H1 (cell line): ENCODE measurements at regions not wholly inside any gene's neighbourhood (a gene's known extent, or its start where the extent isn't known, plus 50 kb on each side); places are given as distances from the start of the nearest gene placed in this dataset.

Source experiments
- CTCF ChIA-PET: fragments of 300-600 bp; sonication (Branson Sonifier 250); formaldehyde crosslinking; loops from one replicate; lab custom pipeline; 2021; ENCODE audit not compliant: partially characterized antibody; lab: Charles Lee
- POLR2A ChIA-PET: fragments of 300-600 bp; sonication (Branson Sonifier 250); formaldehyde crosslinking; loops from one replicate; lab custom pipeline; 2021; ENCODE audit warnings: inconsistent platforms; ENCODE audit not compliant: partially characterized antibody; lab: Charles Lee
- DNase-seq, 2 experiments: peaks; one replicate each; pipeline versions ENCODE4 v3.0.0 to v3.0.0-alpha.2; 2010 to 2022; ENCODE audit warnings: low spot score in 2 of 2, low read depth in 1 of 2, mixed read lengths in 1 of 2
- FAIRE-seq: peaks from 2 replicates; lab custom pipeline; 2011; peaks lifted over from hg19 to GRCh38; lab: Jason Lieb, UNC
- H2AFZ ChIP-seq: 2 replicates; pipeline ENCODE4 v1.8.1; 2012; ENCODE audit warnings: low read length, inconsistent platforms
- H2AK5ac ChIP-seq: 2 replicates; pipeline ENCODE4 v1.6.1; 2013; ENCODE audit warnings: low read depth, low read length
- H2BK120ac ChIP-seq: replicated peaks from 2 replicates; pipeline ENCODE3; 2013; ENCODE audit warnings: low read depth, low read length, inconsistent platforms
- H2BK12ac ChIP-seq: 2 replicates; pipeline ENCODE4 v1.6.1; 2013; ENCODE audit warnings: low read depth, low read length
- H2BK15ac ChIP-seq: 2 replicates; pipeline ENCODE4 v1.6.1; 2013; ENCODE audit warnings: low read length
- H2BK20ac ChIP-seq: 2 replicates; pipeline ENCODE4 v1.6.1; 2013; ENCODE audit warnings: low read length
- H2BK5ac ChIP-seq: 2 replicates; pipeline ENCODE4 v1.6.1; 2013; ENCODE audit warnings: low read depth, low read length
- H3K14ac ChIP-seq: 2 replicates; pipeline ENCODE4 v1.6.1; 2013; ENCODE audit warnings: inconsistent platforms; ENCODE audit not compliant: insufficient read length
- H3K18ac ChIP-seq: 2 replicates; pipeline ENCODE4 v1.6.1; 2013; ENCODE audit warnings: low read length; ENCODE audit errors: extremely low read depth
- H3K23ac ChIP-seq: 2 replicates; pipeline ENCODE4 v1.6.1; 2013; ENCODE audit warnings: inconsistent platforms; ENCODE audit not compliant: insufficient read length
- H3K23me2 ChIP-seq: 2 replicates; pipeline ENCODE4 v1.6.1; 2013; ENCODE audit warnings: low read depth, low read length
- H3K27ac ChIP-seq: 2 replicates; pipeline ENCODE4 v1.6.1; 2011; ENCODE audit warnings: low read depth, low read length, inconsistent platforms
- H3K27me3 ChIP-seq, 4 experiments: replicated peaks in 1 of 4; 1 replicate in 1 of 4; 2 replicates in 3 of 4; pipeline versions ENCODE4 v1.6.1 to v1.8.1; 2011 to 2013; ENCODE audit warnings: low read length in 3 of 4, mild to moderate bottlenecking in 3 of 4, inconsistent platforms in 2 of 4, mixed read lengths in 2 of 4, moderate library complexity in 1 of 4; ENCODE audit not compliant: control insufficient read depth in 3 of 4, insufficient read depth in 3 of 4; ENCODE audit errors: extremely low read depth in 1 of 4
- H3K36me3 ChIP-seq, 4 experiments: 2 replicates each; pipeline versions ENCODE4 v1.6.1 to v1.8.1; 2011 to 2013; ENCODE audit warnings: mild to moderate bottlenecking in 4 of 4, low read length in 3 of 4, moderate library complexity in 2 of 4, control low read depth in 1 of 4, inconsistent platforms in 1 of 4; ENCODE audit not compliant: insufficient read depth in 4 of 4, control insufficient read depth in 2 of 4
- H3K4ac ChIP-seq: replicated peaks from 2 replicates; pipeline ENCODE3; 2013; ENCODE audit warnings: low read length, low read depth, mixed read lengths, inconsistent platforms; ENCODE audit not compliant: insufficient read length
- H3K4me1 ChIP-seq, 4 experiments: replicated peaks in 1 of 4; 1 replicate in 1 of 4; 2 replicates in 3 of 4; pipeline versions ENCODE4 v1.6.1 to v1.8.1; 2011 to 2013; ENCODE audit warnings: low read length in 3 of 4, inconsistent platforms in 2 of 4, mixed read lengths in 1 of 4; ENCODE audit not compliant: insufficient read depth in 4 of 4, control insufficient read depth in 3 of 4
- H3K4me2 ChIP-seq, 2 experiments: 2 replicates each; pipeline versions ENCODE4 v1.6.1 to v1.8.1; 2011 to 2013; ENCODE audit warnings: low read depth in 2 of 2, low read length in 2 of 2, control low read depth in 1 of 2, inconsistent platforms in 1 of 2, mild to moderate bottlenecking in 1 of 2; ENCODE audit not compliant: insufficient read depth in 1 of 2
- H3K4me3 ChIP-seq, 4 experiments: fragments of 200-600, 300-600 bp in 1 of 4; sonication (generic), shearing (Covaris generic), sonication (Bioruptor Twin) in 1 of 4; 2 replicates each; pipeline versions ENCODE4 v1.5.1 to v1.8.1; 2011 to 2016; ENCODE audit warnings: low read length in 4 of 4, low read depth in 3 of 4, control low read depth in 2 of 4, inconsistent platforms in 2 of 4, mild to moderate bottlenecking in 2 of 4, mixed read lengths in 1 of 4, moderate library complexity in 1 of 4; ENCODE audit not compliant: insufficient read depth in 2 of 4; ENCODE audit errors: extremely low read depth in 1 of 4
- H3K56ac ChIP-seq: replicated peaks from 2 replicates; pipeline ENCODE3; 2013; ENCODE audit warnings: low read depth, mild to moderate bottlenecking, mixed read lengths, low read length, inconsistent platforms; ENCODE audit not compliant: insufficient read length
- H3K79me1 ChIP-seq: 2 replicates; pipeline ENCODE4 v1.6.1; 2013; ENCODE audit warnings: low read depth, low read length, control low read depth
- H3K79me2 ChIP-seq, 2 experiments: 2 replicates each; pipeline versions ENCODE4 v1.6.1 to v1.8.1; 2012 to 2013; ENCODE audit warnings: low read length in 2 of 2, mild to moderate bottlenecking in 2 of 2, inconsistent platforms in 1 of 2; ENCODE audit not compliant: insufficient read depth in 2 of 2, control insufficient read depth in 1 of 2
- H3K9ac ChIP-seq, 4 experiments: replicated peaks in 1 of 4; 1 replicate in 1 of 4; 2 replicates in 3 of 4; pipeline versions ENCODE4 v1.6.1 to v1.8.1; 2011 to 2013; ENCODE audit warnings: low read depth in 3 of 4, low read length in 3 of 4, control low read depth in 2 of 4, mild to moderate bottlenecking in 2 of 4, moderate library complexity in 2 of 4, inconsistent platforms in 1 of 4; ENCODE audit errors: extremely low read depth in 1 of 4
- H3K9me3 ChIP-seq, 2 experiments: 2 replicates each; pipeline versions ENCODE4 v1.6.1 to v1.8.1; 2012 to 2013; ENCODE audit warnings: mild to moderate bottlenecking in 2 of 2, moderate library complexity in 2 of 2, control low read depth in 1 of 2, inconsistent platforms in 1 of 2, low read depth in 1 of 2, low read length in 1 of 2, mixed read lengths in 1 of 2; ENCODE audit not compliant: insufficient read depth in 2 of 2
- H4K20me1 ChIP-seq, 2 experiments: replicated peaks in 1 of 2; 2 replicates each; pipeline versions ENCODE3 to v1.8.1; 2011 to 2013; ENCODE audit warnings: inconsistent platforms in 2 of 2, low read length in 2 of 2, mild to moderate bottlenecking in 1 of 2; ENCODE audit not compliant: insufficient read depth in 2 of 2, control insufficient read depth in 1 of 2
- H4K5ac ChIP-seq: 2 replicates; pipeline ENCODE4 v1.6.1; 2013; ENCODE audit warnings: low read length, low read depth, mixed read lengths, inconsistent platforms; ENCODE audit not compliant: insufficient read length
- H4K8ac ChIP-seq: 2 replicates; pipeline ENCODE4 v1.8.0; 2013; ENCODE audit warnings: mild to moderate bottlenecking, moderate library complexity, low read length, inconsistent platforms; ENCODE audit not compliant: insufficient read depth; ENCODE audit errors: extremely low read depth
- H4K91ac ChIP-seq: replicated peaks from 2 replicates; pipeline ENCODE3; 2013; ENCODE audit warnings: low read length, mixed read lengths, inconsistent platforms; ENCODE audit not compliant: insufficient read length
- CHD1 ChIP-seq: IDR thresholded peaks from 2 replicates; pipeline ENCODE4 v1.6.1; 2012; ENCODE audit warnings: low read depth, low read length, improper control_type of control experiment
- CHD2 ChIP-seq: IDR thresholded peaks from 2 replicates; pipeline ENCODE4 v1.6.1; 2012; ENCODE audit warnings: low read length, improper control_type of control experiment
- E2F6 ChIP-seq: IDR thresholded peaks from 2 replicates; pipeline ENCODE4 v1.6.1; 2012; ENCODE audit warnings: inconsistent platforms
- FOSL1 ChIP-seq: IDR thresholded peaks from 2 replicates; pipeline ENCODE4 v1.6.1; 2011; ENCODE audit warnings: mild to moderate bottlenecking, low read depth, low read length, moderate library complexity; ENCODE audit not compliant: insufficient read depth
- JUN ChIP-seq: IDR thresholded peaks from 2 replicates; pipeline ENCODE4 v1.6.1; 2011; ENCODE audit warnings: low read depth, mild to moderate bottlenecking, improper control_type of control experiment, low read length
- MAFK ChIP-seq: IDR thresholded peaks from 2 replicates; pipeline ENCODE4 v1.6.1; 2012; ENCODE audit warnings: low read depth, mild to moderate bottlenecking, improper control_type of control experiment, low read length
- NANOG ChIP-seq: IDR thresholded peaks from 2 replicates; pipeline ENCODE4 v1.6.1; 2011; ENCODE audit warnings: low read length, low read depth, mild to moderate bottlenecking, inconsistent platforms; ENCODE audit not compliant: insufficient read depth, poor library complexity, severe bottlenecking
- RAD21 ChIP-seq, 2 experiments: IDR thresholded peaks in 1 of 2; conservative IDR thresholded peaks in 1 of 2; 2 replicates each; pipeline ENCODE4 v1.6.1; 2011; ENCODE audit warnings: low read depth in 2 of 2, low read length in 2 of 2, improper control_type of control experiment in 1 of 2, inconsistent platforms in 1 of 2, mild to moderate bottlenecking in 1 of 2, moderate library complexity in 1 of 2
- RFX5 ChIP-seq: IDR thresholded peaks from 2 replicates; pipeline ENCODE4 v1.6.1; 2011; ENCODE audit warnings: low read depth, low read length, improper control_type of control experiment, borderline replicate concordance
- RXRA ChIP-seq: IDR thresholded peaks from 2 replicates; pipeline ENCODE4 v1.6.1; 2011; ENCODE audit warnings: low read depth, mild to moderate bottlenecking, low read length, moderate library complexity; ENCODE audit not compliant: insufficient read depth
- SIX5 ChIP-seq: IDR thresholded peaks from 2 replicates; pipeline ENCODE4 v1.6.1; 2011; ENCODE audit warnings: mild to moderate bottlenecking, low read depth, low read length
- SP2 ChIP-seq: IDR thresholded peaks from 2 replicates; pipeline ENCODE4 v1.6.1; 2012; ENCODE audit warnings: mild to moderate bottlenecking, low read length, inconsistent platforms
- SP4 ChIP-seq: IDR thresholded peaks from 2 replicates; pipeline ENCODE4 v1.6.1; 2012; ENCODE audit warnings: low read length, inconsistent platforms
- TAF7 ChIP-seq: optimal IDR thresholded peaks from 2 replicates; pipeline ENCODE3; 2011; ENCODE audit warnings: low read depth, mild to moderate bottlenecking, inconsistent platforms, low read length, moderate library complexity, borderline replicate concordance
- TEAD4 ChIP-seq: IDR thresholded peaks from 2 replicates; pipeline ENCODE4 v1.6.1; 2012; ENCODE audit warnings: low read depth, low read length, inconsistent platforms, mixed read lengths
- WGBS, 2 experiments: shearing (Covaris generic) in 1 of 2; methylation state at CpG; one replicate each; pipeline versions ENCODE4 v1.1.6 to v1.1.7; 2013 to 2015; ENCODE audit warnings: low lambda C conversion rate in 2 of 2, mixed read lengths in 2 of 2, inconsistent platforms in 1 of 2, low coverage in 1 of 2, missing lambda C conversion rate in 1 of 2; ENCODE audit not compliant: insufficient replicate concordance in 2 of 2, insufficient coverage in 1 of 2, insufficient read length in 1 of 2; ENCODE audit errors: extremely low coverage in 1 of 2, missing lambda C conversion rate in 1 of 2; 5-methylcytosine and 5-hydroxymethylcytosine counted together

DNA sequence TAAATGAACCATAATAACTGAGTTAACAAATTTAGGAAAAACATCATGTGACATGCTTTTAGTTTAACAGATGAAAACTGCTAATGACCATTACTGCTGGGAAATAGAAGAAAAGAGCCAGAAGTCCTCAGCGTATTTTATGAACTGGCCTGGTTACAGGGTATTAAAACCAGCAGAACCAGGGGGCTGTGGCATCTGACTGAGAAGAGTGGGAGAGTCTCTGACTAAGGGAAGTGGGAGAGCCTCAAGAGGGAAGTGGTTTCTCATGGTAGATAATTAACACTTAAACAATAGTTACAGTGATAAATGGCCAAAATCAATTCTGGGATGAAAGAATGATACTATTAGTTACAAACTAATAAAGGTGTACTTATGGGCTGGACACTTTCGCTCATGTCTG is 79.8 kb downstream of the RBMY1D start:
- no peak overlapping the region for H3K23ac ChIP-seq
- 87% methylated on average over 2 of the region's 2 CpGs; no CpG with 5 or more reads in 1 of the 2 experiments for WGBS, 2 experiments
- FAIRE-seq (no peak), DNase-seq (no peak)
- H2BK15ac ChIP-seq = no peak overlapping the region
- CTCF ChIA-PET = no interaction called here
- no peak overlapping the region for H3K4me2 ChIP-seq
- H3K23me2 ChIP-seq = no peaks in the 10 kb centered on the region
- no peaks in the 10 kb centered on the region for H4K20me1 ChIP-seq
- H3K36me3 ChIP-seq = no peaks in the 10 kb centered on the region
- no peak overlapping the region for H4K91ac ChIP-seq
- H3K4ac ChIP-seq = no peak overlapping the region
- H3K79me2 ChIP-seq = no peaks in the 10 kb centered on the region
- H3K9ac ChIP-seq = no peak overlapping the region
- H2AFZ ChIP-seq = no peak overlapping the region
- no peak overlapping the region for H3K14ac ChIP-seq
- H3K27ac ChIP-seq = no peak overlapping the region
- H3K18ac ChIP-seq = no peak overlapping the region
- no peak overlapping the region for H2BK5ac ChIP-seq
- no peak overlapping the region for H3K4me3 ChIP-seq
- H3K79me1 ChIP-seq = no peaks in the 10 kb centered on the region
- H2BK20ac ChIP-seq = no peak overlapping the region
- POLR2A ChIA-PET = no interaction called here
- no peak overlapping the region for H2BK120ac ChIP-seq
- peaks cover 3 to 17% of the 10 kb centered on the region in 2 experiments; a peak in 1 of 4 replicates for H3K9me3 ChIP-seq
- no peaks in the 10 kb centered on the region for H3K27me3 ChIP-seq
- no peak overlapping the region for H2AK5ac ChIP-seq
- no peak overlapping the region for H4K8ac ChIP-seq
- no peak overlapping the region for H2BK12ac ChIP-seq
- H4K5ac ChIP-seq = no peak overlapping the region
- H3K56ac ChIP-seq = no peak overlapping the region
- H3K4me1 ChIP-seq = no peaks in the 10 kb centered on the region
- TF ChIP-seq JUN = no peak
- no peak for TF ChIP-seq CHD2
- TF ChIP-seq NANOG = no peak
- TF ChIP-seq FOSL1 = no peak
- TF ChIP-seq MAFK = no peak
- no peak for TF ChIP-seq RFX5
- TF ChIP-seq E2F6 = no peak
- TF ChIP-seq SP2 = no peak
- TF ChIP-seq TEAD4 = no peak
- no peak for TF ChIP-seq CHD1
- no peak for TF ChIP-seq RXRA
- no peak for TF ChIP-seq RAD21 (IDR thresholded peaks at IDR 0.05 in 1 of 2, conservative IDR thresholded peaks at IDR 0.05 in 1 of 2; ENCODE audit: low read depth in 2 of 2, low read length in 2 of 2)
- no peak for TF ChIP-seq TAF7
- no peak for TF ChIP-seq SP4
- TF ChIP-seq SIX5 = no peak
